DND-41 (cell line): ENCODE measurements at regions not wholly inside any gene's neighbourhood (a gene's known extent, or its start where the extent isn't known, plus 50 kb on each side); places are given as distances from the start of the nearest gene placed in this dataset.

Source experiments
- ATAC-seq: fragments of 200-7000 bp; cut with Tn5 transposase; 3 replicates; pipeline ENCODE4 v1.9.1; 2021; ENCODE audit warnings: low read depth; ENCODE audit not compliant: insufficient read depth
- DNase-seq: peaks from one replicate; pipeline ENCODE4 v3.0.0-alpha.2; 2020
- H2AFZ ChIP-seq: 2 replicates; pipeline ENCODE4 v1.6.0; 2012; ENCODE audit warnings: low read depth, low read length
- H3K27ac ChIP-seq: 2 replicates; pipeline ENCODE4 v1.5.1; 2012; ENCODE audit warnings: low read length, inconsistent platforms
- H3K27me3 ChIP-seq: fragments of 200-600 bp; sonication (generic); 2 replicates; pipeline ENCODE4 v1.6.0; 2012; ENCODE audit warnings: low read length, mild to moderate bottlenecking, inconsistent platforms; ENCODE audit not compliant: insufficient read depth, poor library complexity
- H3K36me3 ChIP-seq: 2 replicates; pipeline ENCODE4 v1.5.1; 2012; ENCODE audit warnings: low read length, inconsistent platforms; ENCODE audit not compliant: insufficient read depth
- H3K4me1 ChIP-seq: 2 replicates; pipeline ENCODE4 v1.5.1; 2012; ENCODE audit warnings: mild to moderate bottlenecking, low read length; ENCODE audit not compliant: insufficient read depth
- H3K4me2 ChIP-seq: 2 replicates; pipeline ENCODE4 v1.6.0; 2012; ENCODE audit warnings: mild to moderate bottlenecking, moderate library complexity, low read length, inconsistent platforms; ENCODE audit not compliant: insufficient read depth
- H3K4me3 ChIP-seq, 2 experiments: fragments of 200-600 bp in 1 of 2; shearing (Covaris generic) in 1 of 2; 2 replicates each; pipeline ENCODE4 v1.5.1; 2012 to 2016; ENCODE audit warnings: inconsistent platforms in 2 of 2, low read length in 2 of 2, mild to moderate bottlenecking in 2 of 2, low read depth in 1 of 2, moderate library complexity in 1 of 2
- H3K79me2 ChIP-seq: 2 replicates; pipeline ENCODE4 v1.6.0; 2012; ENCODE audit warnings: low read length, inconsistent platforms; ENCODE audit not compliant: insufficient read depth
- H3K9ac ChIP-seq: 2 replicates; pipeline ENCODE4 v1.6.0; 2012; ENCODE audit warnings: low read depth, mild to moderate bottlenecking, inconsistent platforms, low read length, moderate library complexity
- H3K9me3 ChIP-seq: 2 replicates; pipeline ENCODE4 v1.5.1; 2012; ENCODE audit warnings: low read length, moderate library complexity, mild to moderate bottlenecking, inconsistent platforms; ENCODE audit not compliant: insufficient read depth, severe bottlenecking
- H4K20me1 ChIP-seq: 2 replicates; pipeline ENCODE4 v1.6.0; 2012; ENCODE audit warnings: low read length; ENCODE audit not compliant: insufficient read depth
- EZH2 ChIP-seq: IDR thresholded peaks from 3 replicates; pipeline ENCODE4 v1.6.1; 2012; ENCODE audit warnings: borderline replicate concordance, low read depth, mild to moderate bottlenecking, moderate library complexity, low read length, inconsistent platforms; ENCODE audit not compliant: severe bottlenecking
- TF ChIP-seq, protein P1 (sequence below): IDR thresholded peaks from 2 replicates; pipeline ENCODE4 v1.5.1; 2012; ENCODE audit warnings: borderline replicate concordance, low read length, moderate library complexity, mild to moderate bottlenecking; ENCODE audit not compliant: poor library complexity, severe bottlenecking; ENCODE audit errors: extremely low read depth

DNA sequence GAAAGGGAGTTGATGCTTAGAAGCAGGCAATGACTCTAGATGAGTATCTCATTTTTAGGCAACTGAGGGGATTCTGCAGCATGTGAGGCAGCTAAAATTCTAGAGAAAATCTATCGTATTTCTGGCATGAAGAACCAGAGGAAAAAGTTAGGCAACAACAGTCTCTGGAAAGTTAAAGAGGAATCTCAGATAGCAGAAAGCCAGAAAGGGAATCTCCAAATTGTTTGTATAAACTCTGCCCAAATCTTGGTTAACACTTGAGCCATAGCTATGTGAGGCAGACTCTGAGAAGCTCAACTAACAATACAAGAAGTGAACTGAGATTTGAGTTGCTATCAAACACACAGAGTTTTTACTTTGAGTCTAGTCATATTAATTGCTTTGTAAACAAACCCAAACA, 215.8 kb upstream of the FZD8 start:
- TF ChIP-seq EZH2: no peak
- TF ChIP-seq, protein P1, sequence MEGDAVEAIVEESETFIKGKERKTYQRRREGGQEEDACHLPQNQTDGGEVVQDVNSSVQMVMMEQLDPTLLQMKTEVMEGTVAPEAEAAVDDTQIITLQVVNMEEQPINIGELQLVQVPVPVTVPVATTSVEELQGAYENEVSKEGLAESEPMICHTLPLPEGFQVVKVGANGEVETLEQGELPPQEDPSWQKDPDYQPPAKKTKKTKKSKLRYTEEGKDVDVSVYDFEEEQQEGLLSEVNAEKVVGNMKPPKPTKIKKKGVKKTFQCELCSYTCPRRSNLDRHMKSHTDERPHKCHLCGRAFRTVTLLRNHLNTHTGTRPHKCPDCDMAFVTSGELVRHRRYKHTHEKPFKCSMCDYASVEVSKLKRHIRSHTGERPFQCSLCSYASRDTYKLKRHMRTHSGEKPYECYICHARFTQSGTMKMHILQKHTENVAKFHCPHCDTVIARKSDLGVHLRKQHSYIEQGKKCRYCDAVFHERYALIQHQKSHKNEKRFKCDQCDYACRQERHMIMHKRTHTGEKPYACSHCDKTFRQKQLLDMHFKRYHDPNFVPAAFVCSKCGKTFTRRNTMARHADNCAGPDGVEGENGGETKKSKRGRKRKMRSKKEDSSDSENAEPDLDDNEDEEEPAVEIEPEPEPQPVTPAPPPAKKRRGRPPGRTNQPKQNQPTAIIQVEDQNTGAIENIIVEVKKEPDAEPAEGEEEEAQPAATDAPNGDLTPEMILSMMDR: no peak
- Histone ChIP-seq H3K27me3 (no peaks in the 10 kb centered on the region), H3K27ac (no peak overlapping the region), H3K36me3 (no peaks in the 10 kb centered on the region), H2AFZ (no peak overlapping the region), H3K4me1 (no peaks in the 10 kb centered on the region), H3K9me3 (no peaks in the 10 kb centered on the region), H3K9ac (no peak overlapping the region), H3K4me2 (no peak overlapping the region), H3K4me3 (no peak overlapping the region), H4K20me1 (no peaks in the 10 kb centered on the region), H3K79me2 (no peaks in the 10 kb centered on the region)
- DNase-seq (no peak), ATAC-seq (no peak)

DNA sequence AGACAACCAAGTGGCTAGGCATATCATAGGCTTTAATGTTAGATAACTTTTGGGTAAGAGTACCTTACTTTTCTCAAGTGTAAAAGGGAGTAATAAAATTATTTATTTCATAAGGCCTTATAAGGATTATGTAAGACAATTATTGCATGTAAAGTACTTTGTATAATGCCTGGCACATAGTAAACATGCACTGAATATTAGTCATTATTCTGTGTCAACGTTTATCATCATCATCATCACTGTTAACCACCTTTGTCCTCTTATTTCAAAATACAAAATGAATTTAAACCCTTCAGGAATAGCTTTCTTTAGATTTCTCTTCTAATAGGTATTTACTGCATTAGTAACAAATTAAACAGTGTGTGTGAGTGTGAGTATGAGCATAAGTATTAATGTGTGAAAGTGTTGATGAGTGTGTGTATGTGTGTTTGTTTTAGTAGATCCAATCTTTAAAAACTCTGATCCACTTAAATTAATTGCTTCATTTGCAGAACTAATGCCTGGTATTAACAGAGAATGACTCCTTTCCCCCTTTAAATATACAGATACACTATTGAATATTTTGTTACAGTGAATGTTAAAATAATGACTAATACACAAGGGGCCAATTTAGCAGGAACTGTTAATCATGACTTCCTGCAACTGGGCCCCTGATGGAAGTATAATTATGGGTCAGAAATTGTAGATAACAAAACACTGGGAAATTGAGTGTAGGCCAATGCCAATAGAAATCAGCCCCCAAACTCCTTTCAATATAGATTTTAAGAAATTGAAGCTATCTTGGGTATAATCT, 213.3 kb upstream of the FZD8 start:
- H3K79me2 ChIP-seq: no peaks in the 10 kb centered on the region
- TF ChIP-seq EZH2: no peak
- TF ChIP-seq, protein P1: no peak

DNA sequence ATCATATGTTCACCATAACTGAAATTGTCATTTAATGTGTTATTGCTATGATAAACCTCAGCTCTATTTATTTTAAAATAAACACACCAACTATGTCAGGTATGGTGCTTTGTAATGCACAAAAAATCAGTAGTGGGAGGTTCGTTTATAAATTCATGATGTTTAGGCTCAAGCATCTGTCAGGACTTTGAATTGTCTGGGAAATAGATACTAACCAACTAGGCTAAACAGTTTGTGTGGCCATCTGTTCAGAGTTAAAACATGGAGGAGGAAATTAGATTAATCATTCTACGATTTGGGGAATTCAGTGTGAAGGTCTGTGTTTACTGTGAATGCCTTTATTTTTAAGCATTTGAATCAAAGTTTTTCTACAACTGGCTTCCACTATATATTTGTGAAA, 212.6 kb upstream of the FZD8 start:
- no peak for ATAC-seq

More for the DNA sequence above, 213.3 kb upstream of the FZD8 start:
- Histone ChIP-seq H3K9me3 (no peaks in the 10 kb centered on the region), H3K4me1 (no peaks in the 10 kb centered on the region), H2AFZ (no peak overlapping the region), H3K36me3 (no peaks in the 10 kb centered on the region), H4K20me1 (no peaks in the 10 kb centered on the region), H3K9ac (no peak overlapping the region), H3K27me3 (no peaks in the 10 kb centered on the region), H3K4me3 (no peak overlapping the region), H3K4me2 (no peak overlapping the region), H3K27ac (no peak overlapping the region)
- DNase-seq (no peak), ATAC-seq (no peak)

More for the DNA sequence above, 212.6 kb upstream of the FZD8 start:
- no peaks in the 10 kb centered on the region for H3K79me2 ChIP-seq
- DNase-seq: no peak
- H3K4me3 ChIP-seq: no peak overlapping the region
- no peaks in the 10 kb centered on the region for H3K9me3 ChIP-seq
- H2AFZ ChIP-seq: no peak overlapping the region
- no peaks in the 10 kb centered on the region for H3K36me3 ChIP-seq
- TF ChIP-seq EZH2: no peak
- TF ChIP-seq, protein P1: no peak
- no peaks in the 10 kb centered on the region for H4K20me1 ChIP-seq
- H3K4me2 ChIP-seq: no peak overlapping the region
- no peak overlapping the region for H3K9ac ChIP-seq
- H3K27me3 ChIP-seq: no peaks in the 10 kb centered on the region
- H3K4me1 ChIP-seq: no peaks in the 10 kb centered on the region
- no peak overlapping the region for H3K27ac ChIP-seq
